HEK293 (cell line): ENCODE measurements at regions not wholly inside any gene's neighbourhood (a gene's known extent, or its start where the extent isn't known, plus 50 kb on each side); places are given as distances from the start of the nearest gene placed in this dataset.

Experiments
- CTCF ChIA-PET: fragments of 350-600 bp; formaldehyde crosslinking; extraction: SDS; loops from one replicate; lab custom pipeline; 2021; ENCODE audit warnings: antibody characterized with exemption; lab: Yijun Ruan, JAX
- POLR2A ChIA-PET: fragments of 300-600 bp; formaldehyde crosslinking; extraction: SDS; loops from one replicate; lab custom pipeline; 2020; ENCODE audit warnings: antibody characterized with exemption, inconsistent platforms; lab: Yijun Ruan, JAX
- H3K27ac ChIP-seq: fragments of 200-500 bp; sonication (Bioruptor generic); 2 replicates; pipeline ENCODE4 v1.5.1; 2014; ENCODE audit warnings: low read depth, low read length, control low read depth, inconsistent platforms; ENCODE audit errors: extremely low read depth
- H3K36me3 ChIP-seq, 2 experiments: fragments of 200-500 bp in 1 of 2; sonication (Bioruptor generic) in 1 of 2; 1 replicate in 1 of 2; 2 replicates in 1 of 2; pipeline ENCODE4 v1.5.1; 2014 to 2017; ENCODE audit warnings: inconsistent platforms in 2 of 2, low read length in 2 of 2; ENCODE audit not compliant: control insufficient read depth in 2 of 2, insufficient read depth in 1 of 2
- H3K4me1 ChIP-seq: fragments of 200-500 bp; sonication (Bioruptor generic); 2 replicates; pipeline ENCODE4 v1.5.1; 2014; ENCODE audit warnings: mild to moderate bottlenecking, low read length, inconsistent platforms; ENCODE audit not compliant: control insufficient read depth, insufficient read depth
- H3K4me3 ChIP-seq: 2 replicates; pipeline ENCODE4 v1.5.1; 2011; ENCODE audit warnings: low read depth, mild to moderate bottlenecking, control low read depth, low read length, moderate library complexity
- H3K9me3 ChIP-seq: fragments of 200-500 bp; sonication (Bioruptor generic); 2 replicates; pipeline ENCODE4 v1.5.1; 2014; ENCODE audit warnings: low read depth, low read length, inconsistent platforms; ENCODE audit not compliant: control insufficient read depth, insufficient read depth
- HIC1 ChIP-seq: fragments of 450-650 bp; formaldehyde crosslinking; IDR thresholded peaks from 2 replicates; pipeline ENCODE4 v1.5.1; 2016; ENCODE audit warnings: missing biosample characterization, missing genetic modification characterization
- KLF9 ChIP-seq: fragments of 450-650 bp; formaldehyde crosslinking; IDR thresholded peaks from 2 replicates; pipeline ENCODE4 v1.5.1; 2016; ENCODE audit warnings: missing biosample characterization, missing genetic modification characterization, low read depth
- MZF1 ChIP-seq: fragments of 450-650 bp; formaldehyde crosslinking; IDR thresholded peaks from 2 replicates; pipeline ENCODE4 v1.5.1; 2017; ENCODE audit warnings: missing biosample characterization, missing genetic modification characterization, borderline replicate concordance
- OSR2 ChIP-seq: fragments of 450-650 bp; formaldehyde crosslinking; IDR thresholded peaks from 2 replicates; pipeline ENCODE4 v1.5.1; 2016; ENCODE audit warnings: missing biosample characterization, missing genetic modification characterization
- PRDM1 ChIP-seq: fragments of 450-650 bp; formaldehyde crosslinking; IDR thresholded peaks from 2 replicates; pipeline ENCODE4; 2016; ENCODE audit warnings: missing biosample characterization, missing genetic modification characterization
- PRDM10 ChIP-seq: fragments of 450-650 bp; formaldehyde crosslinking; IDR thresholded peaks from 2 replicates; pipeline ENCODE4 v1.5.1; 2016; ENCODE audit warnings: missing biosample characterization, missing genetic modification characterization
- PRDM6 ChIP-seq: fragments of 450-650 bp; formaldehyde crosslinking; IDR thresholded peaks from 2 replicates; pipeline ENCODE4 v1.5.1; 2017; ENCODE audit warnings: missing biosample characterization, missing genetic modification characterization
- TRIM28 ChIP-seq: IDR thresholded peaks from 2 replicates; pipeline ENCODE4 v1.6.1; 2011; ENCODE audit warnings: low read length, control low read depth, borderline replicate concordance
- ZBTB17 ChIP-seq: fragments of 450-650 bp; formaldehyde crosslinking; IDR thresholded peaks from 2 replicates; pipeline ENCODE4 v1.5.1; 2016; ENCODE audit warnings: missing biosample characterization, missing genetic modification characterization
- ZBTB21 ChIP-seq: fragments of 450-650 bp; formaldehyde crosslinking; IDR thresholded peaks from 2 replicates; pipeline ENCODE4 v1.5.1; 2017; ENCODE audit warnings: missing biosample characterization, missing genetic modification characterization
- ZBTB7A ChIP-seq: fragments of 450-650 bp; formaldehyde crosslinking; IDR thresholded peaks from 2 replicates; pipeline ENCODE4 v1.5.1; 2016; ENCODE audit warnings: low read depth, missing biosample characterization, missing genetic modification characterization
- ZEB2 ChIP-seq: fragments of 450-650 bp; formaldehyde crosslinking; IDR thresholded peaks from 2 replicates; pipeline ENCODE4 v1.5.1; 2016; ENCODE audit warnings: missing biosample characterization, missing genetic modification characterization
- ZNF266 ChIP-seq: fragments of 450-650 bp; formaldehyde crosslinking; IDR thresholded peaks from 2 replicates; pipeline ENCODE4 v1.5.1; 2016; ENCODE audit warnings: missing biosample characterization, missing genetic modification characterization, low read depth
- ZNF335 ChIP-seq: fragments of 450-650 bp; formaldehyde crosslinking; conservative IDR thresholded peaks from 2 replicates; pipeline ENCODE4 v1.5.1; 2016; ENCODE audit warnings: missing biosample characterization, missing genetic modification characterization
- ZNF426 ChIP-seq: fragments of 450-650 bp; formaldehyde crosslinking; IDR thresholded peaks from 2 replicates; pipeline ENCODE4 v1.5.1; 2017; ENCODE audit warnings: missing biosample characterization, missing genetic modification characterization, mild to moderate bottlenecking, inconsistent platforms, moderate library complexity
- ZNF518A ChIP-seq: fragments of 450-650 bp; formaldehyde crosslinking; conservative IDR thresholded peaks from 2 replicates; pipeline ENCODE4 v1.5.1; 2016; ENCODE audit warnings: low read depth, missing biosample characterization, missing genetic modification characterization
- ZNF544 ChIP-seq: fragments of 450-650 bp; formaldehyde crosslinking; IDR thresholded peaks from 2 replicates; pipeline ENCODE4 v1.5.0; 2017; ENCODE audit warnings: missing biosample characterization, missing genetic modification characterization
- ZNF549 ChIP-seq: fragments of 450-650 bp; IDR thresholded peaks from 2 replicates; pipeline ENCODE4 v1.5.1; 2018; ENCODE audit warnings: missing biosample characterization, missing genetic modification characterization, mild to moderate bottlenecking, inconsistent platforms, moderate library complexity
- ZNF561 ChIP-seq: fragments of 450-650 bp; IDR thresholded peaks from 2 replicates; pipeline ENCODE4 v1.5.1; 2018; ENCODE audit warnings: missing biosample characterization, missing genetic modification characterization, borderline replicate concordance
- ZNF600 ChIP-seq: fragments of 450-650 bp; formaldehyde crosslinking; IDR thresholded peaks from 2 replicates; pipeline ENCODE4 v1.5.1; 2016; ENCODE audit warnings: missing biosample characterization, missing genetic modification characterization
- ZNF660 ChIP-seq: fragments of 450-650 bp; IDR thresholded peaks from 2 replicates; pipeline ENCODE4 v1.5.1; 2018; ENCODE audit warnings: missing biosample characterization, mild to moderate bottlenecking, missing genetic modification characterization
- ZSCAN16 ChIP-seq: fragments of 450-650 bp; formaldehyde crosslinking; IDR thresholded peaks from 2 replicates; pipeline ENCODE4 v1.5.1; 2016; ENCODE audit warnings: missing biosample characterization, missing genetic modification characterization

GRCh38 chr2:133674433-133675331, 106.4 kb upstream of the NCKAP5 start (continued):
- TF ChIP-seq HIC1 (tag by site-specific recombination) (no peak), ZNF335 (peak; percentile 56), ZEB2 (tag by site-specific recombination) (peak; percentile 44; the same call in 1 of the 2 replicates), ZNF561 (tag by site-specific recombination) (peak; percentile 67; the same call in 1 of the 2 replicates), ZSCAN16 (peak; percentile 99), PRDM1 (tag by site-specific recombination) (peak; percentile 45), ZBTB17 (tag by site-specific recombination) (peak; percentile 81), ZNF600 (peak; percentile 45; the same call in 1 of the 2 replicates), PRDM6 (peak; percentile 61)

- Histone ChIP-seq H3K27ac (no peak overlapping the region; the same call in 1 of the 2 replicates), H3K4me3 (no peak overlapping the region), H3K36me3 (no peaks in the 10 kb centered on the region), H3K9me3 (no peaks in the 10 kb centered on the region), H3K4me1 (peaks cover 17% of the 10 kb centered on the region)
- POLR2A ChIA-PET, result no interaction called here
- CTCF ChIA-PET, result interaction anchor here (0.9 kb wide), 1 partner anchor 98 kb away, joined by 3 read pairs; no protein-coding TSS in a partner anchor
- TF ChIP-seq ZBTB21 (no peak), ZBTB7A (tag by site-specific recombination) (no peak), TRIM28 (no peak), ZNF544 (tag by site-specific recombination) (no peak), KLF9 (tag by site-specific recombination) (no peak), ZNF266 (tag by site-specific recombination) (no peak), ZNF549 (no peak), PRDM10 (peak; percentile 57), OSR2 (tag by site-specific recombination) (no peak), ZNF518A (tag by site-specific recombination) (peak; percentile 49; the same call in 1 of the 2 replicates), MZF1 (no peak), ZNF426 (tag by site-specific recombination) (no peak), ZNF660 (tag by site-specific recombination) (0 out of 2 replicates have a peak, but pooled peaks have one; percentile 46)
These were observed 108.3 kb upstream of the NCKAP5 start for GRCh38 chr2:133676392-133677130.
